CD8-positive, alpha-beta memory T cell (primary cell): ENCODE measurements at regions not wholly inside any gene's neighbourhood (a gene's known extent, or its start where the extent isn't known, plus 50 kb on each side); places are given as distances from the start of the nearest gene placed in this dataset.

Source experiments
- CTCF ChIA-PET: fragments of 350-600 bp; sonication (Branson Sonifier 250); formaldehyde crosslinking; loops from one replicate; lab custom pipeline; 2021; ENCODE audit warnings: antibody characterized with exemption; lab: Charles Lee
- POLR2A ChIA-PET: fragments of 350-600 bp; sonication (Branson Sonifier 250); formaldehyde crosslinking; loops from one replicate; lab custom pipeline; 2021; ENCODE audit warnings: antibody characterized with exemption; lab: Charles Lee
- DNase-seq, 5 donors: peaks; one replicate each; pipeline versions ENCODE4 v3.0.0 to v3.0.0-alpha.2; 2020 to 2022; ENCODE audit warnings: mixed read lengths in 1 of 5
- H3K27ac ChIP-seq: one replicate; pipeline ENCODE4 v1.7.0; 2013; ENCODE audit warnings: low read depth, mild to moderate bottlenecking, low read length, moderate library complexity
- H3K27me3 ChIP-seq: 2 replicates; pipeline ENCODE4 v1.7.0; 2013; ENCODE audit warnings: low read length, mild to moderate bottlenecking; ENCODE audit not compliant: insufficient read depth, poor library complexity, severe bottlenecking
- H3K36me3 ChIP-seq: 2 replicates; pipeline ENCODE4 v1.7.0; 2013; ENCODE audit warnings: mild to moderate bottlenecking, low read length, moderate library complexity; ENCODE audit not compliant: insufficient read depth
- H3K4me1 ChIP-seq: 2 replicates; pipeline ENCODE4 v1.7.0; 2013; ENCODE audit warnings: mild to moderate bottlenecking, low read length, moderate library complexity; ENCODE audit not compliant: insufficient read depth
- H3K4me3 ChIP-seq: 2 replicates; pipeline ENCODE4 v1.7.0; 2013; ENCODE audit warnings: mild to moderate bottlenecking, low read length
- H3K9me3 ChIP-seq: 2 replicates; pipeline ENCODE4 v1.7.0; 2013; ENCODE audit warnings: mild to moderate bottlenecking, low read length
- H3K27ac Mint-ChIP-seq, 8 donors: one replicate each; pipeline ENCODE4 v1.8.0; 2020 to 2021; ENCODE audit warnings: mixed read lengths in 8 of 8, mild to moderate bottlenecking in 6 of 8, inconsistent platforms in 3 of 8, moderate library complexity in 3 of 8
- H3K27me3 Mint-ChIP-seq, 2 donors: one replicate each; pipeline ENCODE4 v1.8.0; 2020 to 2021; ENCODE audit warnings: mixed read lengths in 2 of 2, mild to moderate bottlenecking in 1 of 2, moderate library complexity in 1 of 2
- H3K36me3 Mint-ChIP-seq, 3 donors: one replicate each; pipeline ENCODE4 v1.8.0; 2020 to 2021; ENCODE audit warnings: mixed read lengths in 3 of 3, inconsistent platforms in 1 of 3, mild to moderate bottlenecking in 1 of 3
- H3K4me1 Mint-ChIP-seq, 3 donors: one replicate each; pipeline ENCODE4 v1.8.0; 2020 to 2021; ENCODE audit warnings: mixed read lengths in 3 of 3, inconsistent platforms in 1 of 3, mild to moderate bottlenecking in 1 of 3
- H3K4me3 Mint-ChIP-seq, 7 donors: one replicate each; pipeline ENCODE4 v1.8.0; 2020 to 2021; ENCODE audit warnings: mixed read lengths in 7 of 7, mild to moderate bottlenecking in 6 of 7, moderate library complexity in 4 of 7, inconsistent platforms in 2 of 7
- H3K9me3 Mint-ChIP-seq, 5 donors: one replicate each; pipeline ENCODE4 v1.8.0; 2020 to 2022; ENCODE audit warnings: mixed read lengths in 5 of 5, mild to moderate bottlenecking in 3 of 5, moderate library complexity in 2 of 5, inconsistent platforms in 1 of 5

DNA sequence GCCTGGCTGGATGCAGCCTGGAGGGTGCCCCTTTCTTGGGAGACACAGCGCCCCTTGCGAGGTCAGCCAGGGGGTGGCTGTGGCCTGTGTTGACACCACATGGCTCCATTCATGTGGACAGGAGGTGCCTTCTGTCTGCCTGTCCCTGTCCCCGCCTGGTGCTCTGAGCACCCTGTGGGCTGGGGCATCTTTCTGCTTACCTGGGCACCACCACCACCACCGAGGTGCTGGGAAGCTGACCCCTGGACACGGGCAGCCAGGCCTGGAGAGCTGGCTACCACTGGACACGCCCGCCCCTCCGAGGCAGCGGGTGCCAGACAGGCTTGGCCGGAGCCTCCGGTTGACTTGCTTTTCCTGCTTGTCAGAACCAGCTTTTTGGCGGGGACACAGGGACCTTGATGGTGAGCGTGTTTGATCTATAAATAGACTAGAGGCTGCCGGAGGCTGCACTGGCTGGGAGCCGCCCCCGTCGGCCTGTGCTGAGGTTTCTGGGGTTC is 121.3 kb upstream of the GSE1 start:
- H3K4me1 ChIP-seq: no peaks in the 10 kb centered on the region
- H3K9me3 ChIP-seq: no peaks in the 10 kb centered on the region
- DNase-seq: peak in 1 of 5 donors; percentile 16
- Mint-ChIP-seq H3K36me3 (no peaks in the 10 kb centered on the region), H3K4me3 (no peak overlapping the region), H3K27me3 (no peaks in the 10 kb centered on the region), H3K9me3 (no peaks in the 10 kb centered on the region), H3K27ac (no peak overlapping the region), H3K4me1 (peaks cover 0 to 9% (median 2%) of the 10 kb centered on the region in 3 donors)
- H3K36me3 ChIP-seq: no peaks in the 10 kb centered on the region
- no peak overlapping the region for H3K27ac ChIP-seq
- H3K4me3 ChIP-seq: no peak overlapping the region
- no peaks in the 10 kb centered on the region for H3K27me3 ChIP-seq
- ChIA-PET CTCF (interaction anchor here (1.0 to 2.3 kb wide), 11 partner anchors 11 to 124 kb away, joined by 3 to 17 read pairs (median 4); partner anchors contain the start of gene GSE1), POLR2A (no interaction called here)

DNA sequence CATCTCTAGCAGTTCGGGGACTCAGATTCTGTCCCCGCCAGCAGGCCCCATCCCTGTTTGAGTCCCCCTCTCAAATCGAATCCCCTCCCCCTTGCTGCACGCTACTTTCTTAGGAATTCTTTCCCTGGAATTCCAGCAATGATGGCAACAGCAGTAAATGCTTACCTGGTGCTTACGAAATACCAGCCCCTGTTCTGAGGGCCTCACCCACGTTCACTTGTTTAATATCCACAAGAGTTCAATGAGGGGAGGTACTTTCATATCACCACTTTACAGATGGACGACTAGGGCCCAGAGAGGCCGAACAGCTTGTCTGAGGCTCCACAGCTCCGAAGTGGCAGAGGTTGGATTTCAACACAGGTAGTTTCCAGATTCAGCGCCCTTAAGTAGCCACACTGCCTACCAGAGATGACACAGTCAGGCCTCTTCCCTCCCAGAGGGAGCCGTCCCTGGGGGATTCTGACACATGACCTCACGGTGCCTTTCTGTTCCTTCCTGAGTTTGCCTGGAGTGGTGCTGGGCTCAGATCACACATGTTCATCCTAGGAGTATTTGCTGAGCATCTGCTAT is 120.7 kb upstream of the GSE1 start:
- H3K4me3 ChIP-seq: no peak overlapping the region
- no peaks in the 10 kb centered on the region for H3K36me3 ChIP-seq
- peaks cover 0 to 9% (median 2%) of the 10 kb centered on the region in 3 donors for H3K4me1 Mint-ChIP-seq
- DNase-seq: no peak
- no peaks in the 10 kb centered on the region for H3K9me3 Mint-ChIP-seq
- no peaks in the 10 kb centered on the region for H3K9me3 ChIP-seq
- H3K4me3 Mint-ChIP-seq: no peak overlapping the region
- no peaks in the 10 kb centered on the region for H3K4me1 ChIP-seq
- H3K27me3 Mint-ChIP-seq: no peaks in the 10 kb centered on the region
- H3K27ac ChIP-seq: no peak overlapping the region
- no peaks in the 10 kb centered on the region for H3K27me3 ChIP-seq
- ChIA-PET POLR2A (no interaction called here), CTCF (interaction anchor here (1.1 to 2.2 kb wide), 6 partner anchors 10 to 123 kb away, joined by 3 to 9 read pairs (median 3); no protein-coding TSS in a partner anchor)
- no peaks in the 10 kb centered on the region for H3K36me3 Mint-ChIP-seq
- no peak overlapping the region for H3K27ac Mint-ChIP-seq

DNA sequence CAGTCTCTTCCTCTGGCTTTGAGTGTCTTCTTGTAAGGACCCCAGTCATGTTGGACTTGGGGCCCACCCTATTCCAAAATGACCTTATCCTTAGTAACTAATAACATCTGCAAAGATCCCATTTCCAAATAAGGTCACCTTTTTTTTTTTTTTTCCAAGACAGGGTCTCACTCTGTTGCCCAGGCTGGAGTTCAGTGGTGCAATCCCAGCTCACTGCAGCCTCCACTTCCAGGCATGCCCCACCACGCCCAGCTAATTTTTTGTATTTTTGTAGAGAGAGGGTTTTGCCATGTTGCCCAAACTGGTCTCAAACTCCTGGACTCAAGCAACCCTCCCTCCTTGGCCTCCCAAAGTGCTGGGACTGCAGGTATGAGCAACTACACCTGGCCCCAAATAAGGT is 118.8 kb upstream of the GSE1 start:
- Mint-ChIP-seq H3K9me3 (no peaks in the 10 kb centered on the region), H3K36me3 (no peaks in the 10 kb centered on the region), H3K4me1 (peaks cover 0 to 9% (median 2%) of the 10 kb centered on the region in 3 donors), H3K27me3 (no peaks in the 10 kb centered on the region), H3K4me3 (no peak overlapping the region), H3K27ac (peak overlapping the region in 1 of 8 donors; percentile 29)
- ChIA-PET POLR2A (no interaction called here), CTCF (interaction anchor here (0.6 to 2.2 kb wide), 5 partner anchors 9 to 250 kb away, joined by 3 to 9 read pairs (median 4); no protein-coding TSS in a partner anchor)
- H3K27me3 ChIP-seq: no peaks in the 10 kb centered on the region
- H3K4me1 ChIP-seq: no peaks in the 10 kb centered on the region
- DNase-seq: no peak
- H3K27ac ChIP-seq: no peak overlapping the region
- H3K36me3 ChIP-seq: no peaks in the 10 kb centered on the region
- no peaks in the 10 kb centered on the region for H3K9me3 ChIP-seq
- no peak overlapping the region for H3K4me3 ChIP-seq

- H3K27me3 ChIP-seq: no peaks in the 10 kb centered on the region
- no peaks in the 10 kb centered on the region for H3K9me3 ChIP-seq
- ChIA-PET POLR2A (no interaction called here), CTCF (interaction anchor here (1.1 to 1.6 kb wide), 3 partner anchors 8 to 74 kb away, joined by 3 to 5 read pairs (median 3); no protein-coding TSS in a partner anchor)
- no peak overlapping the region for H3K4me3 ChIP-seq
- no peaks in the 10 kb centered on the region for H3K4me1 ChIP-seq
- H3K9me3 Mint-ChIP-seq: no peaks in the 10 kb centered on the region
- H3K4me1 Mint-ChIP-seq: peaks cover 0 to 9% (median 2%) of the 10 kb centered on the region in 3 donors
- no peak overlapping the region for H3K27ac Mint-ChIP-seq
- H3K27ac ChIP-seq: no peak overlapping the region
- no peaks in the 10 kb centered on the region for H3K36me3 ChIP-seq
- no peak overlapping the region for H3K4me3 Mint-ChIP-seq
- no peak for DNase-seq
- no peaks in the 10 kb centered on the region for H3K36me3 Mint-ChIP-seq
- no peaks in the 10 kb centered on the region for H3K27me3 Mint-ChIP-seq
Measured at GRCh38 chr16:85495259-85495658, 117.9 kb upstream of the GSE1 start.

DNA sequence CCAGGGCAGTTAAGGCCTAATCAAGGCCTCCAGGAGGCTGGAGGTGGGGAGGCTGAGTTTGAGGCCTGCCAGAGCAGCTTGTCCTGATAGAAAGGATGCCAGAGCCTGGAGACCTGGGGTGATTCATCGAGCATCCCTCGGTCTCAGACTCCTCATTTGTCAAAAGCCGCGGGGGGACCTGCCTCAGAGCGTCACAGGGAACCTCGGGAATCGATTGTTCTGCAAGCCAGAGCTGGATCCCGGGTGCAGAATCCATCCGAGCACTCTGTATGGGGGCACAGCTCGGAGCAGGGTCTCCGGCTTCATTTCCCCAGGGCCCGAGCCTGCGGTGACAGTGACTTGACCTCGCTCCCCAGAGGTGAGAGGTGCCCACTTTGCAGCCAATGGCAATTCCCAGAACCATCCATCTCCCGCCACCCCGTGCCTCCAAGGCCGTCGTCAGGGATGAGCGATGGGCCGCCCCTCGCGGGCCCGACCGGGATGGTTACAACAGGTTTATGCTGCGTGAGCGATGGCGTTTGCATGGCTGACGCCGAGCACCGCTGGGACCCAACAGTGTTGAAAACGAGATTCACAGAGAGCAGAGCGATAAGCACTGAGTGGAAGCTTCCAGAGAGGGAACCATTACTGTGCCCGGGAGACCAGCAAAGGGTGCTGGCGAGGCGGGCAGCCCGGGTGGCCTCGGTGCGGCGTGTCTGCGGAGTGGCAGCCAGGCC is 117.1 kb upstream of the GSE1 start:
- CTCF ChIA-PET: interaction anchor here (1.1 to 1.6 kb wide), 2 partner anchors 10 to 75 kb away, joined by 3 to 5 read pairs; no protein-coding TSS in a partner anchor
- H3K27me3 ChIP-seq: no peaks in the 10 kb centered on the region
- no peaks in the 10 kb centered on the region for H3K27me3 Mint-ChIP-seq

DNA sequence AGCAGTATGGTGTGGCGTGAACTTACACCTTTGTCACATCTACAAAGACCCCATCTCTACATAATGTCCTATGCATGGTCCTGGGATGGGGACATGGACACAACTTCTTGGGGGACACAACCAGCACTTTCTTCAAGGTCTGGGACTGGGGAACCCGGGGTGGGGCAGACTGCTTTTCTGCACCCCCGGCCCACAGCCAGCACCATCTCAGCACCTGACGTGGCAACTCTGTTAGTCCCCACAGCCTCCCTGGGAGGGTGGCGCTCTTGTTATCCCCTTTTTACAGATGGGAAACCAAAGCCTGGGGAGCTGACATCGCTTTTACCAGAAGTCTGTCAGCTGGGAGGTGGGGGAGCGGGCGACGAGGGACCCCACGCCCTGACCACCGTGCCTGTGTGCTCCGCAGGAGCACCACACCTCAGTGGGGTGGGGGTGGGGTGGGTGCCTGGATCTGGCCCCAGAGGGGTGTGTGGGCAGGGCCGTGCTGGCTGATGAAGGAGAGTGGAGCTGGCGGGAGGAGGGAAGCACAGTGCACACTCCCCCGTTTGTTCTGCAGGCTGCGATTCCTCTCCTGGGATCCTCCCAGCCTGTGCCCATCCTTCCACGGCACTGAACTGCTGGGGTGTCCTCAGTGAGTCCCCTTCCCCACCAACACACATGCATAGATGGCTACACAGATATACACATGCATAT is 115.4 kb upstream of the GSE1 start:
- Histone ChIP-seq H3K9me3 (no peaks in the 10 kb centered on the region), H3K36me3 (no peaks in the 10 kb centered on the region), H3K4me3 (no peak overlapping the region), H3K4me1 (no peaks in the 10 kb centered on the region), H3K27ac (no peak overlapping the region), H3K27me3 (no peaks in the 10 kb centered on the region)
- no peak for DNase-seq
- Mint-ChIP-seq H3K4me3 (no peak overlapping the region), H3K36me3 (no peaks in the 10 kb centered on the region), H3K27ac (no peak overlapping the region), H3K27me3 (no peaks in the 10 kb centered on the region), H3K9me3 (no peaks in the 10 kb centered on the region), H3K4me1 (no peaks in the 10 kb centered on the region)
- ChIA-PET POLR2A (no interaction called here), CTCF (no interaction called here)

More for the DNA sequence above, 117.1 kb upstream of the GSE1 start:
- H3K27ac ChIP-seq: no peak overlapping the region
- Mint-ChIP-seq H3K4me3 (no peak overlapping the region), H3K36me3 (no peaks in the 10 kb centered on the region), H3K27ac (peak overlapping the region in 1 of 8 donors; percentile 43), H3K4me1 (peaks cover 0 to 9% (median 2%) of the 10 kb centered on the region in 3 donors), H3K9me3 (no peaks in the 10 kb centered on the region)
- H3K36me3 ChIP-seq: no peaks in the 10 kb centered on the region
- no peaks in the 10 kb centered on the region for H3K9me3 ChIP-seq
- POLR2A ChIA-PET: no interaction called here
- no peak for DNase-seq
- no peaks in the 10 kb centered on the region for H3K4me1 ChIP-seq
- no peak overlapping the region for H3K4me3 ChIP-seq

- Mint-ChIP-seq H3K27ac (peak overlapping the region in 3 of 8 donors; percentile 3 to 88 (median 42)), H3K4me1 (no peaks in the 10 kb centered on the region), H3K27me3 (no peaks in the 10 kb centered on the region), H3K9me3 (no peaks in the 10 kb centered on the region), H3K36me3 (no peaks in the 10 kb centered on the region), H3K4me3 (no peak overlapping the region)
- POLR2A ChIA-PET: no interaction called here
- CTCF ChIA-PET: no interaction called here
- Histone ChIP-seq H3K9me3 (no peaks in the 10 kb centered on the region), H3K4me1 (no peaks in the 10 kb centered on the region), H3K27me3 (no peaks in the 10 kb centered on the region), H3K4me3 (no peak overlapping the region), H3K27ac (no peak overlapping the region), H3K36me3 (no peaks in the 10 kb centered on the region)
- no peak for DNase-seq
Measured at GRCh38 chr16:85498607-85499006, 114.5 kb upstream of the GSE1 start.

DNA sequence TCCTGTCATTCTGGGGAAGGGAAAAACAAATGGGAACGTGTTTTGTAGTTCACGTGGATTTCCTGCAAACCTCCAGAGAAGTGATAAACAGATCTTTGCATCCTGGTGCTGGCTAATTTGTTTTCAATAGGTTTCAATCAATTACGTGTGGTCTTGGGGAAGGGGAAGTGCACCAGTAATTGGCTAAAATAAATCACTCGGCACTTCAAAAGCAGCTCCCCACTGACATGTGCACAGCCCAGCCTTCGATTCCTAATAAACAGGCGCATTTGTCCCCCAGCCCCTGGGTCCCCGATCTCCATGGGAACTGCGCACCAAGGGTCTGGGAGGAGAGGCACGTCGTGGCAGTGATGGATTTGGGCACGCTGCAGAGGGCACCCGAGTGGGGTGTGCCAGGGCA is 112.9 kb upstream of the GSE1 start:
- no peaks in the 10 kb centered on the region for H3K36me3 ChIP-seq
- no peaks in the 10 kb centered on the region for H3K9me3 ChIP-seq
- Mint-ChIP-seq H3K4me3 (no peak overlapping the region), H3K27ac (no peak overlapping the region), H3K9me3 (no peaks in the 10 kb centered on the region), H3K27me3 (no peaks in the 10 kb centered on the region), H3K36me3 (no peaks in the 10 kb centered on the region), H3K4me1 (no peaks in the 10 kb centered on the region)
- no peak overlapping the region for H3K4me3 ChIP-seq
- ChIA-PET POLR2A (no interaction called here), CTCF (no interaction called here)
- no peak for DNase-seq
- H3K27ac ChIP-seq: no peak overlapping the region
- no peaks in the 10 kb centered on the region for H3K27me3 ChIP-seq
- no peaks in the 10 kb centered on the region for H3K4me1 ChIP-seq
